ENCODE measurements at regions not wholly inside any gene's neighbourhood (a gene's known extent, or its start where the extent isn't known, plus 50 kb on each side); places are given as distances from the start of the nearest gene placed in this dataset.

- Histone ChIP-seq H3K9me3 (ENCODE audit: control insufficient read depth, insufficient read depth, low read length) (no peaks in the 10 kb centered on the region), H3K4me2 (ENCODE audit: low read length) (no peak overlapping the region), H3K79me2 (ENCODE audit: control insufficient read depth, low read length) (no peaks in the 10 kb centered on the region), H4K20me1 (ENCODE audit: control insufficient read depth, insufficient read depth, low read depth, low read length) (no peaks in the 10 kb centered on the region), H3K9me2 (replicated peaks; ENCODE audit: control insufficient read depth, low read length) (no peaks in the 10 kb centered on the region), H3K27me3 (ENCODE audit: control insufficient read depth, low read length) (no peaks in the 10 kb centered on the region), H3K27ac (ENCODE audit: low read depth, low read length) (no peak overlapping the region), H3K4me3 (ENCODE audit: low read length) (no peak overlapping the region), H3K4me1 (ENCODE audit: control insufficient read depth, low read length) (no peaks in the 10 kb centered on the region), H3F3A (ENCODE audit: control insufficient read depth, insufficient read depth) (no peaks in the 10 kb centered on the region), H3K36me3 (ENCODE audit: control insufficient read depth, low read length) (no peaks in the 10 kb centered on the region)
- TF ChIP-seq EZH2phosphoT487 (IDR thresholded peaks at IDR 0.05; ENCODE audit: borderline replicate concordance, low read length) (no peak), CTCF (IDR thresholded peaks at IDR 0.05; ENCODE audit: low read depth, low read length, poor library complexity, severe bottlenecking) (no peak)
Measured at GRCh38 chr20:48562586-48563116, 265.1 kb downstream of the PREX1 start.

GRCh38 chr20:48558906-48559305 lies 268.9 kb downstream of the PREX1 start:
- TF ChIP-seq CTCF (IDR thresholded peaks at IDR 0.05; ENCODE audit: low read depth, low read length, poor library complexity, severe bottlenecking) = no peak
- TF ChIP-seq EZH2phosphoT487 (IDR thresholded peaks at IDR 0.05; ENCODE audit: borderline replicate concordance, low read length) = no peak
- no peak overlapping the region for H3K4me3 ChIP-seq (ENCODE audit: low read length)
- no peaks in the 10 kb centered on the region for H3K9me3 ChIP-seq (ENCODE audit: control insufficient read depth, insufficient read depth, low read length)
- no peak overlapping the region for H3K27ac ChIP-seq (ENCODE audit: low read depth, low read length)
- 0 out of 2 replicates have a peak, but pooled peaks cover 3% of the 10 kb centered on the region for H3K27me3 ChIP-seq (ENCODE audit: control insufficient read depth, low read length)
- H3F3A ChIP-seq (ENCODE audit: control insufficient read depth, insufficient read depth) = no peaks in the 10 kb centered on the region
- no peaks in the 10 kb centered on the region for H3K36me3 ChIP-seq (ENCODE audit: control insufficient read depth, low read length)
- H3K4me1 ChIP-seq (ENCODE audit: control insufficient read depth, low read length) = no peaks in the 10 kb centered on the region
- no peaks in the 10 kb centered on the region for H3K79me2 ChIP-seq (ENCODE audit: control insufficient read depth, low read length)
- H3K9me2 ChIP-seq (replicated peaks; ENCODE audit: control insufficient read depth, low read length) = no peaks in the 10 kb centered on the region
- H4K20me1 ChIP-seq (ENCODE audit: control insufficient read depth, insufficient read depth, low read depth, low read length) = no peaks in the 10 kb centered on the region
- H3K4me2 ChIP-seq (ENCODE audit: low read length) = no peak overlapping the region

GRCh38 chr20:48557380-48557779 lies 270.4 kb downstream of the PREX1 start:
- no peaks in the 10 kb centered on the region for H3F3A ChIP-seq (ENCODE audit: control insufficient read depth, insufficient read depth)
- TF ChIP-seq EZH2phosphoT487 (IDR thresholded peaks at IDR 0.05; ENCODE audit: borderline replicate concordance, low read length) (no peak), CTCF (IDR thresholded peaks at IDR 0.05; ENCODE audit: low read depth, low read length, poor library complexity, severe bottlenecking) (no peak)
- H3K9me2 ChIP-seq (replicated peaks; ENCODE audit: control insufficient read depth, low read length) = no peaks in the 10 kb centered on the region

More at GRCh38 chr20:48557380-48557779, 270.4 kb downstream of the PREX1 start:
- no peaks in the 10 kb centered on the region for H3K4me1 ChIP-seq (ENCODE audit: control insufficient read depth, low read length)
- H3K9me3 ChIP-seq (ENCODE audit: control insufficient read depth, insufficient read depth, low read length) = no peaks in the 10 kb centered on the region
- no peak overlapping the region for H3K27ac ChIP-seq (ENCODE audit: low read depth, low read length)
- no peaks in the 10 kb centered on the region for H3K79me2 ChIP-seq (ENCODE audit: control insufficient read depth, low read length)
- no peaks in the 10 kb centered on the region for H4K20me1 ChIP-seq (ENCODE audit: control insufficient read depth, insufficient read depth, low read depth, low read length)
- H3K4me2 ChIP-seq (ENCODE audit: low read length) = no peak overlapping the region
- H3K36me3 ChIP-seq (ENCODE audit: control insufficient read depth, low read length) = no peaks in the 10 kb centered on the region
- 0 out of 2 replicates have a peak, but pooled peaks cover 3% of the 10 kb centered on the region for H3K27me3 ChIP-seq (ENCODE audit: control insufficient read depth, low read length)
- no peak overlapping the region for H3K4me3 ChIP-seq (ENCODE audit: low read length)
